ENCODE measurements at regions not wholly inside any gene's neighbourhood (a gene's known extent, or its start where the extent isn't known, plus 50 kb on each side); places are given as distances from the start of the nearest gene placed in this dataset.

GRCh38 chr5:18240971-18241370, 606.7 kb downstream of the TAF11L14 start:
- no peak for TF ChIP-seq CTCF (conservative IDR thresholded peaks at IDR 0.05 in 1 of 2, IDR thresholded peaks at IDR 0.05 in 1 of 2; ENCODE audit: low read depth in 1 of 2, low read length in 2 of 2)
- TF ChIP-seq EZH2 (IDR thresholded peaks at IDR 0.05; ENCODE audit: low read length, missing control alignments): no peak
- Histone ChIP-seq H3K9me3 (ENCODE audit: control insufficient read depth, insufficient read depth, low read depth, low read length) (no peaks in the 10 kb centered on the region), H2AFZ (ENCODE audit: low read length) (no peak overlapping the region), H3K4me2 (ENCODE audit: extremely low read depth, insufficient read depth, low read length) (no peak overlapping the region), H3K4me1 (ENCODE audit: control insufficient read depth, extremely low read depth, insufficient read depth, low read length) (no peaks in the 10 kb centered on the region), H3K4me3 (replicated peaks in 1 of 4; ENCODE audit: control extremely low read depth in 1 of 4, insufficient read depth in 1 of 4, low read depth in 3 of 4, low read length in 4 of 4) (no peak overlapping the region), H4K20me1 (ENCODE audit: control insufficient read depth, extremely low read depth, insufficient read depth, low read length) (no peaks in the 10 kb centered on the region), H3K79me2 (ENCODE audit: control insufficient read depth, insufficient read depth, low read length) (no peaks in the 10 kb centered on the region), H3K9ac (ENCODE audit: insufficient read depth, low read length) (no peak overlapping the region), H3K36me3 (ENCODE audit: control insufficient read depth, insufficient read depth, low read length) (no peaks in the 10 kb centered on the region), H3K27ac (ENCODE audit: insufficient read depth, low read length) (no peak overlapping the region), H3K27me3 (ENCODE audit: control insufficient read depth, insufficient read depth, low read length) (no peaks in the 10 kb centered on the region)
- DNase-seq (ENCODE audit: low read depth in 2 of 2): no peak

- Histone ChIP-seq H3K27ac (ENCODE audit: insufficient read depth, low read length) (no peak overlapping the region), H3K9ac (ENCODE audit: insufficient read depth, low read length) (no peak overlapping the region), H2AFZ (ENCODE audit: low read length) (no peak overlapping the region), H3K79me2 (ENCODE audit: control insufficient read depth, insufficient read depth, low read length) (no peaks in the 10 kb centered on the region), H3K9me3 (ENCODE audit: control insufficient read depth, insufficient read depth, low read depth, low read length) (no peaks in the 10 kb centered on the region), H3K27me3 (ENCODE audit: control insufficient read depth, insufficient read depth, low read length) (no peaks in the 10 kb centered on the region), H4K20me1 (ENCODE audit: control insufficient read depth, extremely low read depth, insufficient read depth, low read length) (no peaks in the 10 kb centered on the region), H3K4me1 (ENCODE audit: control insufficient read depth, extremely low read depth, insufficient read depth, low read length) (no peaks in the 10 kb centered on the region), H3K4me3 (replicated peaks in 1 of 4; ENCODE audit: control extremely low read depth in 1 of 4, insufficient read depth in 1 of 4, low read depth in 3 of 4, low read length in 4 of 4) (no peak overlapping the region), H3K4me2 (ENCODE audit: extremely low read depth, insufficient read depth, low read length) (no peak overlapping the region), H3K36me3 (ENCODE audit: control insufficient read depth, insufficient read depth, low read length) (no peaks in the 10 kb centered on the region)
- no peak for DNase-seq (ENCODE audit: low read depth in 2 of 2)
- TF ChIP-seq CTCF (conservative IDR thresholded peaks at IDR 0.05 in 1 of 2, IDR thresholded peaks at IDR 0.05 in 1 of 2; ENCODE audit: low read depth in 1 of 2, low read length in 2 of 2) (no peak), EZH2 (IDR thresholded peaks at IDR 0.05; ENCODE audit: low read length, missing control alignments) (no peak)
Observed at GRCh38 chr5:18243846-18244245, 609.6 kb downstream of the TAF11L14 start.

GRCh38 chr5:18244309-18244708, 610.0 kb downstream of the TAF11L14 start:
- no peaks in the 10 kb centered on the region for H3K27me3 ChIP-seq (ENCODE audit: control insufficient read depth, insufficient read depth, low read length)
- no peaks in the 10 kb centered on the region for H4K20me1 ChIP-seq (ENCODE audit: control insufficient read depth, extremely low read depth, insufficient read depth, low read length)
- TF ChIP-seq CTCF (conservative IDR thresholded peaks at IDR 0.05 in 1 of 2, IDR thresholded peaks at IDR 0.05 in 1 of 2; ENCODE audit: low read depth in 1 of 2, low read length in 2 of 2) (no peak), EZH2 (IDR thresholded peaks at IDR 0.05; ENCODE audit: low read length, missing control alignments) (no peak)
- no peak overlapping the region for H2AFZ ChIP-seq (ENCODE audit: low read length)
- no peak overlapping the region for H3K4me2 ChIP-seq (ENCODE audit: extremely low read depth, insufficient read depth, low read length)
- H3K27ac ChIP-seq (ENCODE audit: insufficient read depth, low read length): no peak overlapping the region
- no peaks in the 10 kb centered on the region for H3K36me3 ChIP-seq (ENCODE audit: control insufficient read depth, insufficient read depth, low read length)
- H3K9ac ChIP-seq (ENCODE audit: insufficient read depth, low read length): no peak overlapping the region
- no peaks in the 10 kb centered on the region for H3K4me1 ChIP-seq (ENCODE audit: control insufficient read depth, extremely low read depth, insufficient read depth, low read length)
- no peak for DNase-seq (ENCODE audit: low read depth in 2 of 2)
- no peaks in the 10 kb centered on the region for H3K9me3 ChIP-seq (ENCODE audit: control insufficient read depth, insufficient read depth, low read depth, low read length)
- H3K4me3 ChIP-seq (replicated peaks in 1 of 4; ENCODE audit: control extremely low read depth in 1 of 4, insufficient read depth in 1 of 4, low read depth in 3 of 4, low read length in 4 of 4): no peak overlapping the region
- no peaks in the 10 kb centered on the region for H3K79me2 ChIP-seq (ENCODE audit: control insufficient read depth, insufficient read depth, low read length)
